Neural progenitor cell (in vitro differentiated cells): ENCODE measurements at regions not wholly inside any gene's neighbourhood (a gene's known extent, or its start where the extent isn't known, plus 50 kb on each side); places are given as distances from the start of the nearest gene placed in this dataset.

ENCODE experiments used
- DNase-seq: peaks from one replicate; pipeline ENCODE4 v3.0.0-alpha.2; 2016; ENCODE audit warnings: low spot score
- H2AFZ ChIP-seq: fragments of 200-600 bp; sonication (generic); replicated peaks from 2 replicates; pipeline ENCODE4 v1.6.1; 2016; ENCODE audit warnings: antibody characterized with exemption
- H3F3A ChIP-seq: fragments of 200-600 bp; sonication (generic); 2 replicates; pipeline ENCODE4 v1.6.1; 2016; ENCODE audit warnings: antibody characterized with exemption, low read depth
- H3K27ac ChIP-seq: fragments of 200-600 bp; sonication (generic); 2 replicates; pipeline ENCODE4 v1.5.1; 2016; ENCODE audit warnings: mild to moderate bottlenecking
- H3K27me3 ChIP-seq: fragments of 200-600 bp; sonication (generic); 2 replicates; pipeline ENCODE4 v1.6.1; 2016; ENCODE audit warnings: mild to moderate bottlenecking, moderate library complexity
- H3K36me3 ChIP-seq: fragments of 200-600 bp; sonication (generic); 2 replicates; pipeline ENCODE4 v1.5.1; 2016
- H3K4me1 ChIP-seq: fragments of 200-600 bp; sonication (generic); 2 replicates; pipeline ENCODE4 v1.6.1; 2016; ENCODE audit warnings: mixed run types
- H3K4me2 ChIP-seq: fragments of 200-600 bp; sonication (generic); 2 replicates; pipeline ENCODE4 v1.6.1; 2016
- H3K4me3 ChIP-seq: fragments of 200-600 bp; sonication (generic); 2 replicates; pipeline ENCODE4 v1.5.1; 2016
- H3K79me2 ChIP-seq: fragments of 200-600 bp; sonication (generic); 2 replicates; pipeline ENCODE4 v1.6.1; 2016; ENCODE audit warnings: low read depth
- H3K9ac ChIP-seq: fragments of 200-600 bp; sonication (generic); 2 replicates; pipeline ENCODE4 v1.6.1; 2016
- H3K9me3 ChIP-seq: fragments of 200-600 bp; sonication (generic); 2 replicates; pipeline ENCODE4 v1.5.1; 2016; ENCODE audit warnings: low read depth
- H4K20me1 ChIP-seq: fragments of 200-600 bp; sonication (generic); 2 replicates; pipeline ENCODE4 v1.6.1; 2016; ENCODE audit warnings: low read depth
- H3K27ac Mint-ChIP-seq: 3 replicates; pipeline ENCODE4 v1.8.0; 2021; ENCODE audit warnings: mixed read lengths
- H3K27me3 Mint-ChIP-seq: 2 replicates; pipeline ENCODE4 v1.8.0; 2022; ENCODE audit warnings: low read depth, mild to moderate bottlenecking, inconsistent platforms, moderate library complexity, mixed read lengths; ENCODE audit not compliant: insufficient read depth
- H3K36me3 Mint-ChIP-seq: 3 replicates; pipeline ENCODE4 v1.8.0; 2021; ENCODE audit warnings: mixed read lengths
- H3K4me1 Mint-ChIP-seq: 3 replicates; pipeline ENCODE4 v1.8.0; 2021; ENCODE audit warnings: mixed read lengths
- H3K4me3 Mint-ChIP-seq: 3 replicates; pipeline ENCODE4 v1.8.0; 2021; ENCODE audit warnings: mild to moderate bottlenecking, moderate library complexity, mixed read lengths
- H3K9me3 Mint-ChIP-seq: 3 replicates; pipeline ENCODE4 v1.8.0; 2020; ENCODE audit warnings: mixed read lengths
- CTCF ChIP-seq: fragments of 200-600 bp; sonication (generic); IDR thresholded peaks from 2 replicates; pipeline ENCODE4 v1.5.1; 2017; ENCODE audit warnings: antibody characterized with exemption, mild to moderate bottlenecking
- EZH2 ChIP-seq: fragments of 200-600 bp; sonication (generic); IDR thresholded peaks from 2 replicates; pipeline ENCODE4 v1.6.1; 2017; ENCODE audit warnings: antibody characterized with exemption, mild to moderate bottlenecking, moderate library complexity
- EZH2phosphoT487 ChIP-seq: fragments of 200-600 bp; sonication (generic); IDR thresholded peaks from 2 replicates; pipeline ENCODE4 v1.6.1; 2017; ENCODE audit warnings: antibody characterized with exemption

GRCh38 chr5:53291047-53291446 is 181.5 kb upstream of the MOCS2 start:
- Mint-ChIP-seq H3K4me3 (no peak overlapping the region), H3K27ac (no peak overlapping the region), H3K9me3 (peaks cover 6% of the 10 kb centered on the region), H3K36me3 (no peaks in the 10 kb centered on the region), H3K4me1 (no peaks in the 10 kb centered on the region), H3K27me3 (no peaks in the 10 kb centered on the region)
- no peaks in the 10 kb centered on the region for H4K20me1 ChIP-seq
- no peak overlapping the region for H3K9ac ChIP-seq
- no peaks in the 10 kb centered on the region for H3K36me3 ChIP-seq
- DNase-seq: no peak
- TF ChIP-seq EZH2phosphoT487 (no peak), EZH2 (no peak), CTCF (no peak)
- H3K9me3 ChIP-seq: no peaks in the 10 kb centered on the region
- H3K4me1 ChIP-seq: no peaks in the 10 kb centered on the region
- H3K79me2 ChIP-seq: no peaks in the 10 kb centered on the region
- H3F3A ChIP-seq: no peaks in the 10 kb centered on the region
- no peak overlapping the region for H2AFZ ChIP-seq
- H3K27me3 ChIP-seq: no peaks in the 10 kb centered on the region
- no peak overlapping the region for H3K27ac ChIP-seq
- no peak overlapping the region for H3K4me2 ChIP-seq
- no peak overlapping the region for H3K4me3 ChIP-seq

GRCh38 chr5:53291528-53291927 is 182.0 kb upstream of the MOCS2 start:
- Mint-ChIP-seq H3K36me3 (no peaks in the 10 kb centered on the region), H3K4me1 (no peaks in the 10 kb centered on the region), H3K4me3 (no peak overlapping the region), H3K27me3 (no peaks in the 10 kb centered on the region), H3K27ac (no peak overlapping the region), H3K9me3 (peaks cover 6% of the 10 kb centered on the region)
- Histone ChIP-seq H4K20me1 (no peaks in the 10 kb centered on the region), H3K4me3 (no peak overlapping the region), H3K27ac (no peak overlapping the region), H3F3A (no peaks in the 10 kb centered on the region), H3K9me3 (no peaks in the 10 kb centered on the region), H3K9ac (no peak overlapping the region), H3K4me1 (no peaks in the 10 kb centered on the region), H3K4me2 (no peak overlapping the region), H3K36me3 (no peaks in the 10 kb centered on the region), H2AFZ (no peak overlapping the region), H3K27me3 (no peaks in the 10 kb centered on the region), H3K79me2 (no peaks in the 10 kb centered on the region)
- TF ChIP-seq EZH2phosphoT487 (no peak), EZH2 (no peak), CTCF (no peak)
- DNase-seq: no peak

GRCh38 chr5:53298841-53299240 is 181.6 kb upstream of the FST start:
- Histone ChIP-seq H3K4me1 (no peaks in the 10 kb centered on the region), H3K27me3 (no peaks in the 10 kb centered on the region), H3K4me3 (no peak overlapping the region), H3F3A (no peaks in the 10 kb centered on the region), H3K27ac (no peak overlapping the region), H3K4me2 (no peak overlapping the region), H4K20me1 (no peaks in the 10 kb centered on the region), H3K36me3 (no peaks in the 10 kb centered on the region), H3K9me3 (no peaks in the 10 kb centered on the region), H3K79me2 (no peaks in the 10 kb centered on the region), H3K9ac (no peak overlapping the region), H2AFZ (no peak overlapping the region)
- Mint-ChIP-seq H3K27me3 (no peaks in the 10 kb centered on the region), H3K36me3 (no peaks in the 10 kb centered on the region), H3K4me1 (no peaks in the 10 kb centered on the region), H3K4me3 (no peak overlapping the region), H3K27ac (no peak overlapping the region), H3K9me3 (no peaks in the 10 kb centered on the region)
- DNase-seq: no peak
- no peak for TF ChIP-seq CTCF
- no peak for TF ChIP-seq EZH2
- no peak for TF ChIP-seq EZH2phosphoT487

GRCh38 chr5:53302529-53302928 is 177.9 kb upstream of the FST start:
- Mint-ChIP-seq H3K4me1 (no peaks in the 10 kb centered on the region), H3K4me3 (no peak overlapping the region), H3K36me3 (peaks cover 2% of the 10 kb centered on the region), H3K27me3 (no peaks in the 10 kb centered on the region), H3K27ac (no peak overlapping the region), H3K9me3 (peaks cover 2% of the 10 kb centered on the region)
- H3K4me2 ChIP-seq: no peak overlapping the region
- no peak overlapping the region for H3K9ac ChIP-seq
- H3K4me1 ChIP-seq: no peaks in the 10 kb centered on the region
- no peak overlapping the region for H3K4me3 ChIP-seq
- no peaks in the 10 kb centered on the region for H3F3A ChIP-seq
- DNase-seq: no peak
- no peak overlapping the region for H2AFZ ChIP-seq
- H3K27ac ChIP-seq: no peak overlapping the region
- no peaks in the 10 kb centered on the region for H3K9me3 ChIP-seq
- no peaks in the 10 kb centered on the region for H4K20me1 ChIP-seq
- no peaks in the 10 kb centered on the region for H3K27me3 ChIP-seq
- no peaks in the 10 kb centered on the region for H3K36me3 ChIP-seq
- TF ChIP-seq EZH2phosphoT487 (no peak), CTCF (no peak), EZH2 (no peak)
- H3K79me2 ChIP-seq: no peaks in the 10 kb centered on the region
